HG03432 (cell line): ENCODE measurements at regions not wholly inside any gene's neighbourhood (a gene's known extent, or its start where the extent isn't known, plus 50 kb on each side); places are given as distances from the start of the nearest gene placed in this dataset.
"Not testable (repeated sequence)": the region's sequence is repeated elsewhere in the genome, so short reads cannot be mapped to it uniquely, and the experiment has no call there.

Experiments used
- ATAC-seq: cut with Tn5 transposase; IDR thresholded peaks from one replicate; pipeline ENCODE4 v1.9.1; 2021; ENCODE audit warnings: mild to moderate bottlenecking, moderate library complexity; ENCODE audit not compliant: unreplicated experiment

DNA sequence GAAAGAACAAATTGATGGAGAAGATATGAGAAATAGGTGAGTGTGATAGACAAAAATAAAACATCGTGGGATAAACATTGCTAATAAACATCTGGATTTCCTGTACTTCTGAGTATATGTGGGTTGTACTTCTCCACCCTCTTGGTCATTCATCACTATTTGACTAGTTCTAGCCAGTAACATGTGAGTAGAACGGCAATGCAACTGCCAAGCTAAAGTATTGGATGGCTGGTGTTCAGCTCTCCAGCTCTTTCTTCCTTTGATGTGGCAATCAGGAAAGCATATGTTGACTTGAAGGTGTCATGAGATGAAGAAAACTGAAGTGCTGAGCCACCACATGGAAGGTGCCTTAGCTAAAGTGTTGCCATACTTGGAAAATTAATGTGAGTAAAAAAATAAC is 144.9 kb downstream of the SCG2 start:
- ATAC-seq: no peak

DNA sequence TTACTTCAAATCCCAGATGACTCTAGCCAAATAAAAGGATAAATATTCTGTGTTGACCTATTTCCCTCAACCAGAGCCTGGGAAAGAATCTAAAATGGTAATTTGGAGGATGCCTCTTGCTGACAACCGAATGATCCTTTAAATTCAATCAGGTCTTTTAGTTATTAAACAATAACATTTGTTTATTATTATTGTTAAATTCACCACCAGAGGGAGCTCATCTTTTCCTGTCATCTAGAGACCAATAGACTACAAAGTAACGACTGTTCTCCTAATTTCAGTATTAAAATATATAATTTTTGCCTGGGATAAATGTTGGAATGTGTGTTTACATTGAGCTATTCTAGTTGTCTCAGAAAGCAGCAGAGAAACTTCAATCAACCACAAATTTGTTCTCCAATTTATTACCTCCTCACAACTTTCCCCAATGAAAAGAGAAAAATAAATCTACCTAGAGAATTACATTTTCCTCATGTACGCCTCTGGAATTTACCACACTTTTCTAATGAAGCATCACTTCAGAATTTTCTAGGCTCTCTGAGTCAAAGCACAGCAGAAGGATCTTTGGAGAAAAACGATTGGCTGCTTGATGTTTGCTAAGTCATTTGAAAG is 142.7 kb downstream of the SCG2 start:
- ATAC-seq: no peak

DNA sequence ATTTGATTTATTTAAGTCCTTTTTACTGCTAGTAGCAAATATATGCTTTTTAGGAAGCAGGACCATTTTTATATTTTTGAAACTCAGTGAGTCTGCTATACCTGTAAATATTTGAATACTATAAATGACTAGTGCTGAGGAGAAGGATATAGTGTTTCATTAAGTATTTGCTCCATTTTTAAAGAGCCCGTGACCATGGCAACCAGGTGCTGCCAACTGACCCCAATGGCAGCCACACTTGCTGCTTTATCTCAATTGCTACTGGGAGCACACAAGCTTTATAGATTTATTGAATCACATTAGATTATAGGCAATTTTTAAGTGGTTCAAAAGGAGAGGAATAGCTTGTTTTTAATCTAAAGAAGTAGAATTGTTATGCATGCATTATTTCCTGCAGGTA is 142.0 kb downstream of the SCG2 start:
- no peak for ATAC-seq

DNA sequence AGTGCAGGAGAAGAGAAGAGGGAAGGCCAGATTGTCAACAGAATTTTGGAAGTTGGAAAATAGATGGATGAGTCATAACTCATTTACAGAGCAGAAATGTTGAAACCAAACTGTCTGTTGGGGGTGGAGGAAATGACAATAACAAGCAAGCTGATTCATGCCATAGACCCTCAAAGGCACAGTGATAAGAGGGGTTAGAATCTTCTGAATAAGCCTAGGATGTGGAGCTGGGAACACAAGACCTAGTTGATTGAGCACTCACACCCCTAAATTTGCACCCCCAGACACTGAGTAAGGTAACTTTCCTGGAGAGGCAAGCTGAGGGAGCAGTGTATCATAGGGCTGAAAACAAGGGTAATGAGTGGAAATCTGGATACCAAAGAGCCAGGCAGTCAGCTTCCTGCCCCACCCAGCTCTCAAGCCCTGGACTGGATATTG is 141.4 kb downstream of the SCG2 start:
- no peak for ATAC-seq

DNA sequence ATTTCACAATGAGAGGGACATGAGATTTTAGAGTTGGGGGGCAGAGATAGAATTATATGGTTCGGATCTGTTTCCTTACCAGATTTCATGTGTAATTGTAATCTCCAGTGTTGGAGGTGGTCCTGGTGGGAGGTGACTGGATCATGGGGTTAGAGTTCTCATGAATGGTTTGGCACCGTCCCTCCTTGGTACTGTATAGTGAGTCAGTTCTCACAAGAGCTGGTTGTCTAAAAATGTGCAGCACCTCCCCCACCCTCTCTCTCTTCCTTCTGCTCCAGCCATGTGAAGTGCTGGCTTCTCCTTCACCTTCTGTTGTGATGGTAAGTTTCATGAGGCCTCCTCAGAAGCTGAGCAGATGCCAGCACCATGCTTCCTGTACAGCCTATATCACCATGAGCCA is 138.1 kb downstream of the SCG2 start:
- no peak for ATAC-seq

DNA sequence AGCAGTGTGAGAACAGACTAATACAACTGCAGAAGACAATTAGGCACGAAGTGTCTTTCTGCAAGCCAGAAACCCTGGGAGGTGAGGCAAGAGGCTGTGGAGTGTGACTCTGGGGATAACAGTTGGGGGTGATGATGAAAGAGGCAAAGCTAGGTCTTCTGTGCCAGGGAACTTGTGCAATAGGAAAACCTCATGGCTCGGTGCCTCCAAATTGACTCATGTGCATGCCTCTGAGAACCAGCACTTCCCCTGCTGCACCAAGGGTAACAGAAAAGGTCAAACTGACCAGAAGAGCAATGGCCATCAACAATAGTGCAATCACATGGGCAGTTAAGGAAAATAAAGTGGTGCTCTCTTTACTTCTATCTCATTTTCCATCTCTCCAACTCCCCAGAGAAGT is 136.4 kb downstream of the SCG2 start:
- no peak for ATAC-seq

DNA sequence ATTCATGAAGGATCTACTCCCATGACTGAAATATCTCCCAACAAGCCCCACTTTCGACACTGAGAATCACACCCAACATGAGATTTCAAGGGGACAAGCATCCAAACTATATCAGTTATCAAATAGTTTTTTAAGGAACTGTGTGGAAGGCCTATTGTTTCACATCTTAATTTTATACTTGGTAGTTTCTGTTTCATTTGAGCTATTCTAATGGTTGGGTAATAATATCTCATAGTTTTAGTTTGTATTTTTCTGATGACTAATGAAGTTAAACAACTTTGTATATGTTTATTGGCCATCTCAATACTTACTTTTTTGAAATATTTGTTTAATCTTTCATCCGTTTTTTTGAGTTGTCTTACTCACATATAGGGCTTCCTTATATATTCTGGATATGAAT is 135.0 kb downstream of the SCG2 start:
- no peak for ATAC-seq

DNA sequence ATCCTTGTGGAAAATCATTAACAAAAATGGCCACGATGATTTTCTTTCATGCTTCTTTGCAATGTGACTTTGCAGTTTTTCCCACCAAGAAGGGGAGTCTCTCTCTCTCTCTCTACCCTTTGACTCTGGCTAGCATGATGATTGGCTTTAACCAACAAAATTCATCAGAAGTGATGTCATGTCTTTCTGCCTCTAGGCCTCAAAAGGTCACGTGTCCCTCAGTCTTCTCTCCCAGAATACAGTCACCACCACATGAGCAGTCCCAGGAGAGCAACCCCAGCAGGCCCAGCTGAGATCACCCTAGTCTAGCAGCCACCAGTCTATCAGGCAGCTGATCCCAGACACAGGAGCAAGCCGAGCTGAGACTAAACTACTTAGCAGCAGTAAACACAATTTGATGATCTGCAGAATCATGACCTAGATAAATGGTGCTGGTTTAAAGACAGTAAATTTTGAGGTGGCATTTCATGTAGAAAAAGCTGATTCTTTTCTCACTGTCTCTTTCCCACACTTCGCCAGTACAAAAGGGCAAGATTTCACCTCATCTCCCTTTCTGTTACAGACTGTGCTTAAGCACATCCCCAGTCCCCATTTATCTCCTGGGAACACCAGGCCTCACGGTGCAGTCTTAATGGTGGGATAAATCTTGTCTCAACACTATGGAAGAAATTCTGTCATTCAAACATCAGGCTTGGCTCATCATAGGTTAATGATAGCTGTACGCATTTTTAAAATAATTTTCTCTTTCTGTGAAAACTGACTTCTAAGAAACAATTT is 132.7 kb downstream of the SCG2 start:
- no peak for ATAC-seq

DNA sequence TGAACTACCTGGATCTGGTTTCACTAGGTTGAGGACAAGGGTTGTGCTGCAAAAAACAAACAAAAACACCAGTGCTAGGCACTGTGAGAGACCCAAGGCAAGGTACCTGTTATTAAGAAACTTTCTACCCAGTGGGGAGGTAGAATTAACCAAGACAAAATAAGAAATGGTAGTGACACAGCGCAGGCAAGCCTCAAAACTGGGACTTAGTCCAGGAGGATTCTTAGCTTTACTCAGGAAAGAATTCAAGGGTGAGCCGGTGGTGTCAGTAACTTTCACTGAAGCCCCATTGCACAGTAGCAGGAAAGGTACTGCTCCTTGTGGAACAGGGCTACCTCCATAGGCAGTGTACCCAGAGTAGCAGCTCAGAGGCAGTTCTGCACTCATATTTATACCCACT is 131.6 kb downstream of the SCG2 start:
- ATAC-seq: no peak

DNA sequence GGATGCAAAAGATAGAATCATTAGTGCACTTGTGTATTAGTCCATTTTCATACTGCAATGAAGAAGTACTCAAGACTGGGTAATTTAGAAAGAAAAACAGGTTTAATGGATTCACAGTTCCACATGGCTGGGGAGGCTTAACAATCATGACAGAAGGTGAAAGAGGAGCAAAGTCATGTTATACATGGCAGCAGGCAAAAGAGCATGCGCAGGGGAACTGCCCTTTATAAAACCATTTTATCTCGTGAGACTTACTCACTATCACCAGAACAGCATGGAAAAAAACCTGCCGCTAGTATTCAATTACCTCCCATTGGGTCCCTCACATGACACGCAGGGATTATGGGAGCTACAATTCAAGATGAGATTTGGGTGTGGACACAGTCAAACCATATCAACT is 129.4 kb downstream of the SCG2 start:
- no peak for ATAC-seq

DNA sequence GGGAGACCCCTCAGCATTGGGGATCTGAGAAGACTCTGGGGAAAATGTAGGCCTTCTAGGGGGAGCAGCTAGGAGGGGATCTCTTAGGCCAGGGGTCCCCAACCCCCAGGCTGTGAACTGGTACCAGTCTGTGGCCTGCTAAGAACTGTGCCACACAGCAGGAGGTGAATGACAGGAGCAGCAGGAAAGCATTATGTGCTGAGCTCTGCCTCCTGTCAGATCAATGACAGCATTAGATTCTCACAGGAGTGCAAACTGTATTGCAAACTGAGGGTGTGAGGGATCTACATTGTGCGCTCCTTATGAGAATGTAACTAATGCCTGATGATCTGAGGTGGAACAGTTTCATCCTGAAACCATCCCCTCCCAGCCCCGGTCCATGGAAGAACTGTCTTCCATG is 127.3 kb downstream of the SCG2 start:
- ATAC-seq: no peak

DNA sequence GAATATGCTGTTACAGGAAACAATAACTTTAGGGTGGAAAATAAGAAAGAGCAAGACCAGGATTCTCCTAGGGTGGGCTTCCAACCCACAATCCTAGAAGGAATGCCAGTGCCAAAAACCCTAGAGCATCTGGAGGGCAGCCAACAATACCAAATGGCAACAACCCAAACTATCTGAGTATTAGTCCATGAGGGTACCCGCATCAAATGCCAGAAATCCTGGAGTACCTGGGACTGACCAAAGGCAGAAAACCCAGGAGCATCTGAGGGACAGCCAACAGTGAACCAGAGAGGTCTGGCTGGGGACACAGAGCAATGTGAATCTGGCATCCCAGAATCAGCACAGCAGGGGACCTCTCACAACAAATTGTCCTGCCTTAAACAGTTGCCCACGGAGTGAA is 126.3 kb downstream of the SCG2 start:
- ATAC-seq: no peak

DNA sequence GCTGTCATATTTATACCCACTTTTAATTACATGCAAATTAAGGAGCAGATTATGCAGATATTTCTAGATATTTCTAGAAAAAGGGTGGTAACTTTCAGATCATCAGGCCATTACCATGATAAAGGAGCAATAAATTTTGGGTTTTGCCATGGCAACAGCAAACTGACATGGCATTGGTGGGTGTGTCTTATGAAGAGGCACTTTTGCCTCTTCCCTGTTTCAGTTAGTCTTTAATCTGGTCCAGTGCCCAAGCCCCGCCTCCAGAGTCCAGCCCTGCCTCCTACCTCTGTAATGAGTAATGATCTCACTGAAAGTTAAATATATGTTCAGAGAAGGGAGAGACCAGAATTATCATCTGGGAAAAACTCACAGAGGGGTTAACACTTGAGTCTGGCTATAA is 124.8 kb downstream of the SCG2 start:
- ATAC-seq: no peak

DNA sequence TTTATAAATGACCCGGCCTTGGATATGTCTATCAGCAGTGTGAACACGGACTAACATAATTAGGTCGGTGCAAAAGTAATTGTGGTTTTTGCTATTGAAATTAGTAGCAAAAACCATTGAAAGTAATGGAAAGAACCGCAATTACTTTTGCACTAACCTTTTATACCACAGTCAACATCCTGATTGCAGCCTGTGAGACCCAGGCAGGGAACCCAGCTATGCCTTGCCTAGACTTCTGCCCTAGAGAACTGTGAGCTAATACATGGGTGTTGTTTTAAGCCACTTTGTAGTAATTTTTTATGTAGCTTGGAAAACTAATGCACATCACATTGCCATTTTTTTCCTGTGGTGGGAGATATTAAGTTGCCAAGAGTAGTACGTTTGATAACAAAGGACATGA is 120.7 kb downstream of the SCG2 start:
- no peak for ATAC-seq

DNA sequence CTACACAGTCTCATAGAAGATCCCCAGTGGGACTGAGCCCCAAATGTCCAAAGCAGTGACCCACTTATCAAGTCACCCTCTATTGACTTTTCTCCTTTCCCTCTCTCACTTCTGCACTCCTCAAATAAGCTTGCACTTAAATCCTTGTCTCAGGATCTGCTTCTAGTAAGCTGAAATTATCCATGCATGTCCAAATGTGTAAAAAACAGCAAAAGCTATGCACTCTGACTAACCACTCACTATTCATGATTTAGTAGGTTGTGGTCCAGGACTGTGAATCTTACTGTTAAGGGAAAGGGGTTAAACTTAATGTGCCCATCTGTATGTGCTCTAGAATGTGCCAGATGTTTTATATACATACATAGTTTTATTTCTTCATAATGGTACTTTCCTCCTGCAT is 115.4 kb downstream of the SCG2 start:
- ATAC-seq: no peak

DNA sequence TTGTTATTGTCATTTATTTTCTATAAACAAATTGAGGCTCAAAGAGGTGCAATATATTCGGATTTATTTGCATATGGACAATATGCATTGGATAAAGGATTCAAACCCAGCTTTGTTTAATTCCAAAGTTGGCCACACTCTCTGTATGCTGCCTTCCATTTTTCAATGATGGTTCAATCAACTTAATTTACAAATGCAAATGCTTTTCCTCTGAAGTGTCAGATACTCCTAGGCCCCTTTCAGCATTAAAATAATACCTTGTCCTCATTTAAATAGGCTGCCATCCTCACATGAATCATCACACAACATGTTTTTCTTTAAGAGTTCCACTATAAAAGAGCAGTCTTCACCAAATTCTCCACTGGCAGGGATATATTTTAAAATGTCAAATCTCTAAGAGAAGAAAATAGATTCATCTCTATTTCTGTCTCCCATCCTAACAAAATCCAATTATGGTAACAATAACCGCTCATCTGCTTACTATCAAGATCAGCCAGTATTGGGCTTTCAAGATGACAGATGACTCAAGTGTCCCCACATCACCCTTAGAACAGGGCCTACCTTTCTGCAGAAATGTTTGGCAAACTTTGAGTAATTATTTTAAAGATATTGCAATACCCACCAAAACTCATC is 114.8 kb downstream of the SCG2 start:
- ATAC-seq: no peak

DNA sequence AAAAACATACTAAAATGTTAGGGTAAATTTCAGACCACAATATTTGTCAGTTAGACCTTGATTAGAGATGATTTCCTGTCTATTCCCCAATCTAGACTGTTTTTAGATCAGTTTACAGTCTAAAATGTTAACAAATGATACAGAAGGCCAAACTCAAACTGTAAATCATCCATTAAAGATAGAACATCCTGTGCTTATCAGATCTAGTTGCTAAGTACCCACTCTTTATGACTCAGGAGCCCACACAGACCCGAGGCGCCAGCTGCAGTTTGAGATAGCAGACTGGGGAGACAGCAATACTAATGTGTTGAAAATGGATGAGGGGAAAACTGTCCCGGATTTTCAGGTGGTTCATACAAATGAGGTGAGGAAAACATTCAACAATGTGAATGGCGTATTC is 113.3 kb downstream of the SCG2 start:
- no peak for ATAC-seq

DNA sequence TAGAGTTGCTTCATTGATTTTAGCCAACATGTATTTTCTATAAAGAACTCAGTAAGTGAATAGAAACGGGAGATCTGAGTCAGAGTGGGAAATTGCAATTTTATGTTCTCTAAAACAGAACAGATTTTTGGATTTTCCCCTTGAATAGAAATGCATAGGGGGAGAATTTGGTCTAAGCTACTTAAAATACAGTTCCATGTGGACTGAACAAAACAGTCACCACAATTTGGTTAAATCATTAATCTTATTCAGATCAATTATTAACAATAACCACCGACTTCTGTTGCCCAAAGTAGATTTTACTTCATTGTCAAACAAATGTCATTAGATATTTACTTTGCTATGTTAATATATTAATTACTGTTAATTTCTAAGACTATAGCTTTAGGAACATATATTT is 107.7 kb downstream of the SCG2 start:
- ATAC-seq: no peak

DNA sequence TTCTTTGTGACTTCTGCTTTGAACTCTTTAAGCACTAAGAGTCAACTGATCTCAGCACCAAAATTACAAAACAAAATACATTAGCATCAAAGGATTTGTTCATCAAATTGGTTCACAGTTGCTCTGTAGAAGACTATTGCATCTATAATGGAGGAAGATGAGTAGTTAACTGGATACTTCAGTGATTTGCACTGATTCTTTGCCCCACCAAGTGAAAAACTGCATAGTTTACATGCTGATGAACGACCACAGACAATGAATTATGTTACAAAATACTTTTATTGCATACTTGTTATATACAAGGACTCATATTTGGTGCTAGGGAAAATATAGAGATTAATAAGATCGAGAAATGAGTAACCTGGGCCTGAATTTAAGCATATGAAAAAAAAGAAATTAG is 107.2 kb downstream of the SCG2 start:
- ATAC-seq: no peak

DNA sequence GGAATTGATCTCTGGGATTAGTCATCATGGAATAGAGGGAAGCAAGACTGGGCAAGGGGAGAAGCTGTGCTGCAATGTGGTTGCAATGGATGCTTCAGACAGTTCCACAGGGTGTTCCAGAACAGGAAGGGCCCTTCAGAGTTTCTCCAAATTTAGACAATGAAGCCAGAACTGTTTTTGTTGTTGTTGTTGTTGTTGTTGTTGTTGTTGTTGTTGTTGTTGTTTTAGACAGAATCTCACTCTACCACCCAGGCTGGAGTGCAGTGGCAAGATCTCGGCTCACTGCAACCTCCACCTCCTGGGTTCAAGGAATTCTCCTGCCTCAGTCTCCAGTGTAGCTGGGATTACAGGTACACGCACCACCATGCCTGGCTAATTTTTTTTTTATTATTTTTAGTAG is 105.3 kb downstream of the SCG2 start:
- ATAC-seq: not testable (repeated sequence)

DNA sequence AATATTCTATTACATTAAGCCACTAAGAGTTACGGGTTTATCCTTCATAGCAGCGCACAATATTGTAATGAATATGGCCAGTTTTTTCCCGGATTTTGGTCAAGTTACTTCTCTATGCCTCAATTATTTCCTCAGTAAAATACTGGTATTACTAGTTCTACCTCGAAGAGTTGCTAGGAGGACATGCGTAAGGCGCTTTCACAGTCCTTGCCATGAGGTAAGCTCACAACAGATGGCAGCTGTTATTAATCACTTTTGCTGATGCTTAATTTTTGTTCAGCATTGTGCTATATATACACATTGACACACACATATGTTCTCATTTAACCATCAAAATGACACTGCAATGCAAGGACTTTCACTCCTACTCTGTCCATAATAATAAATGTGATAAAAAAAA is 101.5 kb downstream of the SCG2 start:
- ATAC-seq: no peak

DNA sequence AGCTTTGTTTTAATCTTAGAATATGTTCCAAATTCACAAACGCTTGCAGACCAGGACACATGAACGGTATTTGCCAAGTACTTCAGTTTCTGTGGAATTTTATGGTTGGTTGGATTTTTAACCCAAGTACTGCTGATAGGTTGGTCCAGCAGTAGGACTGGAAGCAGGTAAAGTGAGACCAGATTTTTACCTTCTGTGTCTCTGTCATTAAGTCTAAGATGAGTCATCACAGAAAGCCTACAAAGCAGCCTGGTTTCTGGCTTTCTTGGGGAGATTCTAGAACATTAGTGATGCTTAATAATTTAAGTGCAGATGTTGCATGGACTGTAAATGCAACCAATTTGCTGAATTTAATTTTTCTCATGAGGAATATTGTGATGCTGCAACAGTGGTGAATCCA is 100.5 kb downstream of the SCG2 start:
- no peak for ATAC-seq
